Fibroblast of lung (primary cell): ENCODE measurements at regions not wholly inside any gene's neighbourhood (a gene's known extent, or its start where the extent isn't known, plus 50 kb on each side); places are given as distances from the start of the nearest gene placed in this dataset.

Experiments used
- DNase-seq, 2 donors: peaks; one replicate each; pipeline versions ENCODE4 v3.0.0 to v3.0.0-alpha.2; 2010; ENCODE audit warnings: low read depth in 2 of 2
- H2AFZ ChIP-seq: 2 replicates; pipeline ENCODE4 v1.5.1; 2012; ENCODE audit warnings: low read length, control low read depth, inconsistent platforms
- H3K27ac ChIP-seq: 2 replicates; pipeline ENCODE4 v1.5.1; 2011; ENCODE audit warnings: low read length, control low read depth; ENCODE audit not compliant: insufficient read depth
- H3K27me3 ChIP-seq: 2 replicates; pipeline ENCODE4 v1.5.1; 2011; ENCODE audit warnings: mild to moderate bottlenecking, low read length; ENCODE audit not compliant: control insufficient read depth, insufficient read depth
- H3K36me3 ChIP-seq: 2 replicates; pipeline ENCODE4 v1.5.1; 2011; ENCODE audit warnings: low read length; ENCODE audit not compliant: control insufficient read depth, insufficient read depth
- H3K4me1 ChIP-seq: 2 replicates; pipeline ENCODE4 v1.5.1; 2011; ENCODE audit warnings: low read length; ENCODE audit not compliant: control insufficient read depth, insufficient read depth; ENCODE audit errors: extremely low read depth
- H3K4me2 ChIP-seq: 2 replicates; pipeline ENCODE4 v1.5.1; 2011; ENCODE audit warnings: low read length, control low read depth; ENCODE audit not compliant: insufficient read depth; ENCODE audit errors: extremely low read depth
- H3K4me3 ChIP-seq, 4 experiments: fragments of 200-600 bp in 1 of 4; sonication (generic) in 1 of 4; replicated peaks in 1 of 4; 2 replicates each; pipeline ENCODE4 v1.5.1; 2011 to 2016; ENCODE audit warnings: low read length in 4 of 4, low read depth in 3 of 4, mild to moderate bottlenecking in 3 of 4, control low read depth in 2 of 4, inconsistent platforms in 1 of 4, mixed read lengths in 1 of 4; ENCODE audit not compliant: insufficient read depth in 1 of 4; ENCODE audit errors: control extremely low read depth in 1 of 4
- H3K79me2 ChIP-seq: 2 replicates; pipeline ENCODE4 v1.5.1; 2012; ENCODE audit warnings: mild to moderate bottlenecking, low read length, inconsistent platforms; ENCODE audit not compliant: control insufficient read depth, insufficient read depth
- H3K9ac ChIP-seq: 2 replicates; pipeline ENCODE4 v1.5.1; 2011; ENCODE audit warnings: mild to moderate bottlenecking, low read length, control low read depth; ENCODE audit not compliant: insufficient read depth
- H3K9me3 ChIP-seq: 2 replicates; pipeline ENCODE4 v1.5.1; 2012; ENCODE audit warnings: low read depth, low read length; ENCODE audit not compliant: control insufficient read depth, insufficient read depth
- H4K20me1 ChIP-seq: 2 replicates; pipeline ENCODE4 v1.5.1; 2011; ENCODE audit warnings: low read length; ENCODE audit not compliant: control insufficient read depth, insufficient read depth; ENCODE audit errors: extremely low read depth
- EZH2 ChIP-seq: IDR thresholded peaks from 2 replicates; pipeline ENCODE4 v1.5.1; 2012; ENCODE audit warnings: low read length, control low read depth, mild to moderate bottlenecking; ENCODE audit errors: missing control alignments
- TF ChIP-seq, protein P1 (sequence below), 2 donors: IDR thresholded peaks in 1 of 2; conservative IDR thresholded peaks in 1 of 2; 1 replicate in 1 of 2; 2 replicates in 1 of 2; pipeline ENCODE4 v1.5.1; 2011 to 2012; ENCODE audit warnings: low read length in 2 of 2, control low read depth in 1 of 2, inconsistent platforms in 1 of 2, low read depth in 1 of 2, mild to moderate bottlenecking in 1 of 2

DNA sequence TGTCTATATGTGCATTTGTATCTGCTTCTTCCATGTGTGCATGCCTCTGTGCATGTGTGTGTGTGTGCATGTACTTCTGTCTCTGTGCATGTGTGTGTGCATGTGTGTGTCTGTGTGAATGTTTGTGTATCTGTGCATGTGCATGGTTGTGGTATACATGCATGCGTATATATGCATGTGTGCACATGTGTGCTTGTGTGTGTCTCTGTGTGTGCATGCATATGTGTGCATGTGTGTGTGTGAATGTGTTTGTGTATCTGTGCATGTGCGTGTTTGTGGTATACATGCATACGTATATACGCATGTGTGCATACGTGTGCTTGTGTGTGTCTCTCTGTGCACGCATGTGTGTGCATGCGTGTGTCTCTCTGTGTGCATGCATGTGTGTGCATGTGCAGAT is 363.2 kb upstream of the SFSWAP start:
- H3K4me1 ChIP-seq, result no peaks in the 10 kb centered on the region
- TF ChIP-seq EZH2, result no peak
- TF ChIP-seq, protein P1, sequence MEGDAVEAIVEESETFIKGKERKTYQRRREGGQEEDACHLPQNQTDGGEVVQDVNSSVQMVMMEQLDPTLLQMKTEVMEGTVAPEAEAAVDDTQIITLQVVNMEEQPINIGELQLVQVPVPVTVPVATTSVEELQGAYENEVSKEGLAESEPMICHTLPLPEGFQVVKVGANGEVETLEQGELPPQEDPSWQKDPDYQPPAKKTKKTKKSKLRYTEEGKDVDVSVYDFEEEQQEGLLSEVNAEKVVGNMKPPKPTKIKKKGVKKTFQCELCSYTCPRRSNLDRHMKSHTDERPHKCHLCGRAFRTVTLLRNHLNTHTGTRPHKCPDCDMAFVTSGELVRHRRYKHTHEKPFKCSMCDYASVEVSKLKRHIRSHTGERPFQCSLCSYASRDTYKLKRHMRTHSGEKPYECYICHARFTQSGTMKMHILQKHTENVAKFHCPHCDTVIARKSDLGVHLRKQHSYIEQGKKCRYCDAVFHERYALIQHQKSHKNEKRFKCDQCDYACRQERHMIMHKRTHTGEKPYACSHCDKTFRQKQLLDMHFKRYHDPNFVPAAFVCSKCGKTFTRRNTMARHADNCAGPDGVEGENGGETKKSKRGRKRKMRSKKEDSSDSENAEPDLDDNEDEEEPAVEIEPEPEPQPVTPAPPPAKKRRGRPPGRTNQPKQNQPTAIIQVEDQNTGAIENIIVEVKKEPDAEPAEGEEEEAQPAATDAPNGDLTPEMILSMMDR (conservative IDR thresholded peaks at IDR 0.05 in 1 of 2, IDR thresholded peaks at IDR 0.05 in 1 of 2; ENCODE audit: low read depth in 1 of 2, low read length in 2 of 2), result no peak
- H3K27ac ChIP-seq, result no peak overlapping the region
- no peak overlapping the region for H3K4me2 ChIP-seq
- H3K4me3 ChIP-seq, result no peak overlapping the region
- H3K9me3 ChIP-seq, result peaks cover 4% of the 10 kb centered on the region
- H3K36me3 ChIP-seq, result no peaks in the 10 kb centered on the region
- no peaks in the 10 kb centered on the region for H3K27me3 ChIP-seq
- H4K20me1 ChIP-seq, result no peaks in the 10 kb centered on the region
- no peaks in the 10 kb centered on the region for H3K79me2 ChIP-seq
- H3K9ac ChIP-seq, result no peak overlapping the region
- H2AFZ ChIP-seq, result no peak overlapping the region
- no peak for DNase-seq

DNA sequence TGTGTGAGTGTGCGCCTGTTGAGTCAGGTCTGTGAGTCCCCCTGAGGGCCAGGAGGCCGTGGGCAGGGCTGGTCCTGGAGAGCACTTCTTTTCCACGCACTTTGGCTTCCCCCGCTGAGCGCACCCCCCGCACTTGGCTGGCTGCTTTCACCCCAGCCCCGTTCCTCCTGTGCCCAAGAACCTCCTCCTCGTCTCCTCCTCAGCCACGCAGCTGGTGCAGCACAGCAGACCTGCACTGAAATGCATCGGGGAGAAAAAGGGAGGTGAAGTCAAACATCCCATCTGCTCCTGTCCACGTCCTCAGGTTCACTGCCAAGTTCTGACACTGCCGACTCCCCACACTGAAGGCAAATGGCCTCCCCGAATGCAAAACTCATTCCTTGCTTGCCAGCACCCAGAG is 362.7 kb upstream of the SFSWAP start:
- Histone ChIP-seq H3K79me2 (no peaks in the 10 kb centered on the region), H4K20me1 (no peaks in the 10 kb centered on the region), H3K27ac (no peak overlapping the region), H3K4me1 (no peaks in the 10 kb centered on the region), H3K9me3 (peaks cover 4% of the 10 kb centered on the region), H3K36me3 (no peaks in the 10 kb centered on the region), H3K9ac (no peak overlapping the region), H3K27me3 (no peaks in the 10 kb centered on the region), H2AFZ (no peak overlapping the region), H3K4me2 (no peak overlapping the region), H3K4me3 (no peak overlapping the region)
- TF ChIP-seq, protein P1 (conservative IDR thresholded peaks at IDR 0.05 in 1 of 2, IDR thresholded peaks at IDR 0.05 in 1 of 2; ENCODE audit: low read depth in 1 of 2, low read length in 2 of 2), result no peak
- TF ChIP-seq EZH2, result no peak
- DNase-seq, result no peak

DNA sequence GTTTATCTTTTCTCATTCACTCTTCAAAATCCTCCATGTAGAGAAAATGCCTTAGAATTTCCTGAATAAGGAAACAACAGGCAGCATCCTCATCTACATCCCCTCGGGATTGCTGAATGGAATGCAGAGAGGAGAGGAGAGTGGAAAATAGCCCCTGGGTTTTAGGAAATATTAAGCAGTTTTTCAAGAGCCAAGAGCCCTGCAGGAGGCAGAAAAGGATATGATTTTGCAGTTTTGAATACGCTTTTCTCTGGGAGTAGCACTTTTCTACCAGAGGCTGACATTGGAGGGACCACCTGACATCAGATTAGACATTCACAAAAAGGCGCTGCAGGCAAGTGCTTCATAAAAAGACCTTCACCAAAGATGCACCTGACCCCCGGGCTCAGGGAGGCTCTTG is 362.2 kb upstream of the SFSWAP start:
- no peak overlapping the region for H3K4me2 ChIP-seq
- H3K9me3 ChIP-seq, result peaks cover 4% of the 10 kb centered on the region
- no peak for TF ChIP-seq EZH2
- TF ChIP-seq, protein P1 (conservative IDR thresholded peaks at IDR 0.05 in 1 of 2, IDR thresholded peaks at IDR 0.05 in 1 of 2; ENCODE audit: low read depth in 1 of 2, low read length in 2 of 2), result no peak
- H3K79me2 ChIP-seq, result no peaks in the 10 kb centered on the region
- H3K4me3 ChIP-seq, result no peak overlapping the region
- no peak overlapping the region for H3K9ac ChIP-seq
- no peaks in the 10 kb centered on the region for H4K20me1 ChIP-seq
- no peak for DNase-seq
- no peak overlapping the region for H2AFZ ChIP-seq
- H3K4me1 ChIP-seq, result no peaks in the 10 kb centered on the region
- H3K27ac ChIP-seq, result no peak overlapping the region
- no peaks in the 10 kb centered on the region for H3K36me3 ChIP-seq
- no peaks in the 10 kb centered on the region for H3K27me3 ChIP-seq
